HEK293 (cell line): ENCODE measurements at regions not wholly inside any gene's neighbourhood (a gene's known extent, or its start where the extent isn't known, plus 50 kb on each side); places are given as distances from the start of the nearest gene placed in this dataset.

Experiments used
- CTCF ChIA-PET: fragments of 350-600 bp; formaldehyde crosslinking; extraction: SDS; loops from one replicate; lab custom pipeline; 2021; ENCODE audit warnings: antibody characterized with exemption; lab: Yijun Ruan, JAX
- POLR2A ChIA-PET: fragments of 300-600 bp; formaldehyde crosslinking; extraction: SDS; loops from one replicate; lab custom pipeline; 2020; ENCODE audit warnings: antibody characterized with exemption, inconsistent platforms; lab: Yijun Ruan, JAX
- H3K27ac ChIP-seq: fragments of 200-500 bp; sonication (Bioruptor generic); 2 replicates; pipeline ENCODE4 v1.5.1; 2014; ENCODE audit warnings: low read depth, low read length, control low read depth, inconsistent platforms; ENCODE audit errors: extremely low read depth
- H3K36me3 ChIP-seq, 2 experiments: fragments of 200-500 bp in 1 of 2; sonication (Bioruptor generic) in 1 of 2; 1 replicate in 1 of 2; 2 replicates in 1 of 2; pipeline ENCODE4 v1.5.1; 2014 to 2017; ENCODE audit warnings: inconsistent platforms in 2 of 2, low read length in 2 of 2; ENCODE audit not compliant: control insufficient read depth in 2 of 2, insufficient read depth in 1 of 2
- H3K4me1 ChIP-seq: fragments of 200-500 bp; sonication (Bioruptor generic); 2 replicates; pipeline ENCODE4 v1.5.1; 2014; ENCODE audit warnings: mild to moderate bottlenecking, low read length, inconsistent platforms; ENCODE audit not compliant: control insufficient read depth, insufficient read depth
- H3K4me3 ChIP-seq: 2 replicates; pipeline ENCODE4 v1.5.1; 2011; ENCODE audit warnings: low read depth, mild to moderate bottlenecking, control low read depth, low read length, moderate library complexity
- H3K9me3 ChIP-seq: fragments of 200-500 bp; sonication (Bioruptor generic); 2 replicates; pipeline ENCODE4 v1.5.1; 2014; ENCODE audit warnings: low read depth, low read length, inconsistent platforms; ENCODE audit not compliant: control insufficient read depth, insufficient read depth
- EGR2 ChIP-seq: fragments of 450-650 bp; formaldehyde crosslinking; IDR thresholded peaks from 2 replicates; pipeline ENCODE4 v1.5.1; 2016; ENCODE audit warnings: low read depth, missing biosample characterization, missing genetic modification characterization
- KLF1 ChIP-seq: fragments of 450-650 bp; formaldehyde crosslinking; IDR thresholded peaks from 2 replicates; pipeline ENCODE4 v1.5.1; 2016; ENCODE audit warnings: missing biosample characterization, missing genetic modification characterization
- KLF10 ChIP-seq: fragments of 450-650 bp; IDR thresholded peaks from 2 replicates; pipeline ENCODE4 v1.5.1; 2018; ENCODE audit warnings: missing biosample characterization, mild to moderate bottlenecking, missing genetic modification characterization
- KLF9 ChIP-seq: fragments of 450-650 bp; formaldehyde crosslinking; IDR thresholded peaks from 2 replicates; pipeline ENCODE4 v1.5.1; 2016; ENCODE audit warnings: missing biosample characterization, missing genetic modification characterization, low read depth
- SALL2 ChIP-seq: fragments of 450-650 bp; formaldehyde crosslinking; IDR thresholded peaks from 2 replicates; pipeline ENCODE4 v1.5.0; 2017; ENCODE audit warnings: missing biosample characterization, mild to moderate bottlenecking, missing genetic modification characterization, borderline replicate concordance
- SP7 ChIP-seq: fragments of 450-650 bp; formaldehyde crosslinking; IDR thresholded peaks from 2 replicates; pipeline ENCODE4 v1.5.1; 2016; ENCODE audit warnings: missing biosample characterization, missing genetic modification characterization
- TRIM28 ChIP-seq: IDR thresholded peaks from 2 replicates; pipeline ENCODE4 v1.6.1; 2011; ENCODE audit warnings: low read length, control low read depth, borderline replicate concordance
- ZBTB17 ChIP-seq: fragments of 450-650 bp; formaldehyde crosslinking; IDR thresholded peaks from 2 replicates; pipeline ENCODE4 v1.5.1; 2016; ENCODE audit warnings: missing biosample characterization, missing genetic modification characterization
- ZNF132 ChIP-seq: fragments of 450-650 bp; formaldehyde crosslinking; IDR thresholded peaks from 2 replicates; pipeline ENCODE4 v1.5.1; 2017; ENCODE audit warnings: missing biosample characterization, missing genetic modification characterization, borderline replicate concordance
- ZNF175 ChIP-seq: fragments of 450-650 bp; formaldehyde crosslinking; IDR thresholded peaks from 2 replicates; pipeline ENCODE4 v1.5.1; 2016; ENCODE audit warnings: missing biosample characterization, missing genetic modification characterization
- ZNF211 ChIP-seq: fragments of 450-650 bp; formaldehyde crosslinking; IDR thresholded peaks from 2 replicates; pipeline ENCODE4 v1.5.1; 2016; ENCODE audit warnings: low read depth, missing biosample characterization, missing genetic modification characterization
- ZNF23 ChIP-seq: fragments of 450-650 bp; formaldehyde crosslinking; IDR thresholded peaks from 2 replicates; pipeline ENCODE4 v1.5.1; 2016; ENCODE audit warnings: missing biosample characterization, missing genetic modification characterization, borderline replicate concordance
- ZNF341 ChIP-seq: fragments of 450-650 bp; formaldehyde crosslinking; IDR thresholded peaks from 2 replicates; pipeline ENCODE4; 2016; ENCODE audit warnings: low read depth, missing biosample characterization, missing genetic modification characterization
- ZNF423 ChIP-seq: fragments of 450-650 bp; formaldehyde crosslinking; IDR thresholded peaks from 2 replicates; pipeline ENCODE4 v1.5.1; 2016; ENCODE audit warnings: missing biosample characterization, missing genetic modification characterization
- ZNF530 ChIP-seq: fragments of 450-650 bp; formaldehyde crosslinking; IDR thresholded peaks from 2 replicates; pipeline ENCODE4 v1.5.1; 2016; ENCODE audit warnings: low read depth, missing biosample characterization, missing genetic modification characterization
- ZNF707 ChIP-seq: fragments of 450-650 bp; formaldehyde crosslinking; IDR thresholded peaks from 2 replicates; pipeline ENCODE4 v1.5.1; 2016; ENCODE audit warnings: missing biosample characterization, missing genetic modification characterization
- TF ChIP-seq, protein P1 (sequence below): fragments of 450-650 bp; formaldehyde crosslinking; IDR thresholded peaks from 2 replicates; pipeline ENCODE4 v1.5.1; 2017; ENCODE audit warnings: missing biosample characterization, missing genetic modification characterization
- TF ChIP-seq, protein P2 (sequence below): fragments of 450-650 bp; formaldehyde crosslinking; IDR thresholded peaks from 2 replicates; pipeline ENCODE4 v1.5.1; 2016; ENCODE audit warnings: missing biosample characterization, missing genetic modification characterization
- TF ChIP-seq, protein P3 (sequence below): fragments of 450-650 bp; formaldehyde crosslinking; IDR thresholded peaks from 2 replicates; pipeline ENCODE4 v1.5.1; 2016; ENCODE audit warnings: missing biosample characterization, missing genetic modification characterization
- TF ChIP-seq, protein P4 (sequence below): sonication (generic); formaldehyde crosslinking; IDR thresholded peaks from 2 replicates; pipeline ENCODE4 v1.8.1; 2022; ENCODE audit warnings: mild to moderate bottlenecking, moderate library complexity, missing genetic modification reagents

DNA sequence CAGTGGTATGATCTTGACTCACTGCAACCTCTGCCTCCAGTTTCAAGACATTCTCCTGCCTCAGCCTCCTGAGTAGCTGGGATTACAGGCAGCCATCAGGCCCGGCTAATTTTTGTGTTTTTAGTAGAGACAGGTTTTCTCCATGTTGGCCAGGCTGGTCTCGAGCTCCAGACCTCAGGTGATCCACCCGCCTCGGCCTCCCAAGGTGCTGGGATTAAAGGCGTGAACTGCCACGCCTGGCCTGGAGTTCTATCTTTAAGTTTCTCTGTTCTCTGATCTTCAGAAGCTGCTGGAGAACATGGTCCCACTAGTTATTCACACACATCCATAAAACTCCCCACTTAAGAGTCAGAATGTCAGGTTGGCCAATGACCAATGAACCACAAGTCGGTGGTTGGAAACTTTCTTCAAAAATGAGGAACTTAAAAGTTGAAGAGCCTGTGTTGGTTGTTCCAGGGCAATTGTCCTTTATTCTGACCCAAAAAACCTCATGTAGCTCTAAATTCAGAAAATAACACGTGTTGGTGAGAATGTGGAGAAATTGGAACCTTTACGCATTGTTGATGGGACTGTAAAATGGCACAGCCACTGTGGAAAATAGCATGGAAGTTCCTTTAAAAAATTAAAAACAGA lies 55.9 kb upstream of the PIK3CB start:
- TF ChIP-seq ZNF530 (tag by site-specific recombination) (no peak), TRIM28 (no peak), ZNF341 (tag by site-specific recombination) (no peak), EGR2 (tag by site-specific recombination) (no peak), KLF9 (tag by site-specific recombination) (no peak), ZNF423 (tag by site-specific recombination) (no peak)
- TF ChIP-seq, protein P1, sequence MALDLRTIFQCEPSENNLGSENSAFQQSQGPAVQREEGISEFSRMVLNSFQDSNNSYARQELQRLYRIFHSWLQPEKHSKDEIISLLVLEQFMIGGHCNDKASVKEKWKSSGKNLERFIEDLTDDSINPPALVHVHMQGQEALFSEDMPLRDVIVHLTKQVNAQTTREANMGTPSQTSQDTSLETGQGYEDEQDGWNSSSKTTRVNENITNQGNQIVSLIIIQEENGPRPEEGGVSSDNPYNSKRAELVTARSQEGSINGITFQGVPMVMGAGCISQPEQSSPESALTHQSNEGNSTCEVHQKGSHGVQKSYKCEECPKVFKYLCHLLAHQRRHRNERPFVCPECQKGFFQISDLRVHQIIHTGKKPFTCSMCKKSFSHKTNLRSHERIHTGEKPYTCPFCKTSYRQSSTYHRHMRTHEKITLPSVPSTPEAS (tag by site-specific recombination): no peak
- TF ChIP-seq, protein P2, sequence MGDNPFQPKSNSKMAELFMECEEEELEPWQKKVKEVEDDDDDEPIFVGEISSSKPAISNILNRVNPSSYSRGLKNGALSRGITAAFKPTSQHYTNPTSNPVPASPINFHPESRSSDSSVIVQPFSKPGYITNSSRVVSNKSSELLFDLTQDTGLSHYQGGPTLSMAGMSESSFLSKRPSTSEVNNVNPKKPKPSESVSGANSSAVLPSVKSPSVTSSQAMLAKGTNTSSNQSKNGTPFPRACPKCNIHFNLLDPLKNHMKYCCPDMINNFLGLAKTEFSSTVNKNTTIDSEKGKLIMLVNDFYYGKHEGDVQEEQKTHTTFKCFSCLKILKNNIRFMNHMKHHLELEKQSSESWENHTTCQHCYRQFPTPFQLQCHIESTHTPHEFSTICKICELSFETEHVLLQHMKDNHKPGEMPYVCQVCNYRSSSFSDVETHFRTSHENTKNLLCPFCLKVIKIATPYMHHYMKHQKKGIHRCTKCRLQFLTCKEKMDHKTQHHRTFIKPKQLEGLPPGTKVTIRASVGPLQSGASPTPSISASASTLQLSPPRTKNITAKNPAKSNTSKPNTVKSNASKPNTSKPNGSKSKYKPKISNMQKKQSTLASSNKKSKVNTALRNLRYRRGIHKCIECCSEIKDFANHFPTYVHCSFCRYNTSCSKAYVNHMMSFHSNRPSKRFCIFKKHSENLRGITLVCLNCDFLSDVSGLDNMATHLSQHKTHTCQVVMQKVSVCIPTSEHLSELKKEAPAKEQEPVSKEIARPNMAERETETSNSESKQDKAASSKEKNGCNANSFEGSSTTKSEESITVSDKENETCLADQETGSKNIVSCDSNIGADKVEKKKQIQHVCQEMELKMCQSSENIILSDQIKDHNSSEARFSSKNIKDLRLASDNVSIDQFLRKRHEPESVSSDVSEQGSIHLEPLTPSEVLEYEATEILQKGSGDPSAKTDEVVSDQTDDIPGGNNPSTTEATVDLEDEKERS: no peak
- CTCF ChIA-PET: interaction anchor here (1.8 kb wide), 1 partner anchor 22 kb away, joined by 5 read pairs; no protein-coding TSS in a partner anchor
- no peak overlapping the region for H3K4me3 ChIP-seq
- no peak overlapping the region for H3K27ac ChIP-seq
- no peaks in the 10 kb centered on the region for H3K4me1 ChIP-seq
- H3K9me3 ChIP-seq: no peaks in the 10 kb centered on the region
- H3K36me3 ChIP-seq: no peaks in the 10 kb centered on the region
- POLR2A ChIA-PET: no interaction called here

DNA sequence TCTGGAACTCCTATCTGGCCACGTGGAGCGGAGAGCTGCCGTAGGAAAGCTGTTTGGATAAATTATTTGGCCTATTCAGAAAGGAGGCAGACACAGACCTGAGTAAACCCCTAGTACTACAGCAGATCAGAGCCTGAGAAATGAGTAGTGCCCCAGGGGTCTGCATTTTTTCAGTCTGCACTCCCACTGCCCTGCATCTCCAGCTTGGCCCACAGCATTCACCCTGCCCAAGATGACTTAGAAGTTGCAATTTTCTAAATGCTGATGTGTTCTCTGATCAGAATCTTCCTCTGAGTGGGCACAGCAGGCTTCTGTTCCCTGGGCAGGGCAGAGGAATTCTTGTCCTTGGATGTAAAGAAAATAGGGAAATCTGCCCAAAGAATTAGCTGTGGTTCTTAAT lies 55.1 kb upstream of the PIK3CB start:
- Histone ChIP-seq H3K4me1 (no peaks in the 10 kb centered on the region), H3K36me3 (no peaks in the 10 kb centered on the region), H3K27ac (no peak overlapping the region), H3K4me3 (no peak overlapping the region), H3K9me3 (no peaks in the 10 kb centered on the region)
- POLR2A ChIA-PET: interaction anchor here (0.7 kb wide), 1 partner anchor 25 kb away, joined by 3 read pairs; no protein-coding TSS in a partner anchor
- TF ChIP-seq ZNF707 (tag by site-specific recombination): no peak
- TF ChIP-seq KLF1: no peak
- no peak for TF ChIP-seq ZNF132 (tag by site-specific recombination)
- no peak for TF ChIP-seq ZNF211 (tag by site-specific recombination)
- TF ChIP-seq, protein P3, sequence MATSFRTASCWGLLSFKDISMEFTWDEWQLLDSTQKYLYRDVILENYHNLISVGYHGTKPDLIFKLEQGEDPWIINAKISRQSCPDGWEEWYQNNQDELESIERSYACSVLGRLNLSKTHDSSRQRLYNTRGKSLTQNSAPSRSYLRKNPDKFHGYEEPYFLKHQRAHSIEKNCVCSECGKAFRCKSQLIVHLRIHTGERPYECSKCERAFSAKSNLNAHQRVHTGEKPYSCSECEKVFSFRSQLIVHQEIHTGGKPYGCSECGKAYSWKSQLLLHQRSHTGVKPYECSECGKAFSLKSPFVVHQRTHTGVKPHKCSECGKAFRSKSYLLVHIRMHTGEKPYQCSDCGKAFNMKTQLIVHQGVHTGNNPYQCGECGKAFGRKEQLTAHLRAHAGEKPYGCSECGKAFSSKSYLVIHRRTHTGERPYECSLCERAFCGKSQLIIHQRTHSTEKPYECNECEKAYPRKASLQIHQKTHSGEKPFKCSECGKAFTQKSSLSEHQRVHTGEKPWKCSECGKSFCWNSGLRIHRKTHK (tag by site-specific recombination): no peak
- TF ChIP-seq, protein P4, sequence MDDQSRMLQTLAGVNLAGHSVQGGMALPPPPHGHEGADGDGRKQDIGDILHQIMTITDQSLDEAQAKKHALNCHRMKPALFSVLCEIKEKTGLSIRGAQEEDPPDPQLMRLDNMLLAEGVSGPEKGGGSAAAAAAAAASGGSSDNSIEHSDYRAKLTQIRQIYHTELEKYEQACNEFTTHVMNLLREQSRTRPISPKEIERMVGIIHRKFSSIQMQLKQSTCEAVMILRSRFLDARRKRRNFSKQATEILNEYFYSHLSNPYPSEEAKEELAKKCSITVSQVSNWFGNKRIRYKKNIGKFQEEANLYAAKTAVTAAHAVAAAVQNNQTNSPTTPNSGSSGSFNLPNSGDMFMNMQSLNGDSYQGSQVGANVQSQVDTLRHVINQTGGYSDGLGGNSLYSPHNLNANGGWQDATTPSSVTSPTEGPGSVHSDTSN (CRISPR knock-in tag): no peak
- TF ChIP-seq SP7: no peak
- TF ChIP-seq SALL2 (tag by site-specific recombination): no peak
- no peak for TF ChIP-seq KLF10 (tag by site-specific recombination)
- TF ChIP-seq ZBTB17 (tag by site-specific recombination): no peak
- no peak for TF ChIP-seq ZNF175 (tag by site-specific recombination)
- TF ChIP-seq ZNF23 (tag by site-specific recombination): no peak
- CTCF ChIA-PET: interaction anchor here (0.5 to 1.8 kb wide), 2 partner anchors 23 to 34 kb away, joined by 4 to 5 read pairs; no protein-coding TSS in a partner anchor
